GM18951 (cell line): ENCODE measurements at regions not wholly inside any gene's neighbourhood (a gene's known extent, or its start where the extent isn't known, plus 50 kb on each side); places are given as distances from the start of the nearest gene placed in this dataset.

Source experiments
- POLR2A ChIP-seq: IDR thresholded peaks from 4 replicates; pipeline ENCODE4 v1.6.1; 2011; ENCODE audit warnings: mild to moderate bottlenecking; ENCODE audit not compliant: insufficient read length, insufficient read depth; ENCODE audit errors: extremely low read depth
- in situ Hi-C: fragments of 300-500 bp; cut with MboI; formaldehyde crosslinking; loops from one replicate; pipeline ENCODE4 v1.12.0; 2022; ENCODE audit warnings: low sequenced_read_pairs, mixed read lengths, inconsistent platforms; ENCODE audit not compliant: unreplicated experiment

- in situ Hi-C loops, result no loop called here
- no peak for TF ChIP-seq POLR2A
These were observed 308.5 kb downstream of the BMP7 start for GRCh38 chr20:56957737-56958553.

DNA sequence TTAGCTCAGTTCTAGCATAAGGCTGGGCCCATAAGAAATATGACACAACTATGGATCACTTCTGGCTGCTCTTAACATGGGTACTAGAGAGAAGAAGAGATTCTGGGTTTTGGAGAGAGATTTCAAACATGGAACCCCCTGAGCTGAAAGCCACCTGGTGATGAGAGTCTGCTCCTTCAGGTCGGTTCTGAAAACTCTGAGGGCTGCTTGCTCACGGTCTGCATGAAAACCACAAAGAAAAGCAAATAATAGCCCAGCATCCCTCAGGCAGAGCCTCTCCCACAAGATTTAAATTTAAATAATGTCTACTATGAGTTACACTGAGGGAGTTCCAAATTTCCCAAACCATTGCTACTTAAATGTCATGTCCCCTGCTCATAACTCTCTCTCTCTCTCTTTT, 301.5 kb downstream of the BMP7 start:
- no peak for TF ChIP-seq POLR2A
- in situ Hi-C loops, result no loop called here

GRCh38 chr20:56967916-56968315, 298.5 kb downstream of the BMP7 start:
- TF ChIP-seq POLR2A, result no peak
- in situ Hi-C loops, result no loop called here

DNA sequence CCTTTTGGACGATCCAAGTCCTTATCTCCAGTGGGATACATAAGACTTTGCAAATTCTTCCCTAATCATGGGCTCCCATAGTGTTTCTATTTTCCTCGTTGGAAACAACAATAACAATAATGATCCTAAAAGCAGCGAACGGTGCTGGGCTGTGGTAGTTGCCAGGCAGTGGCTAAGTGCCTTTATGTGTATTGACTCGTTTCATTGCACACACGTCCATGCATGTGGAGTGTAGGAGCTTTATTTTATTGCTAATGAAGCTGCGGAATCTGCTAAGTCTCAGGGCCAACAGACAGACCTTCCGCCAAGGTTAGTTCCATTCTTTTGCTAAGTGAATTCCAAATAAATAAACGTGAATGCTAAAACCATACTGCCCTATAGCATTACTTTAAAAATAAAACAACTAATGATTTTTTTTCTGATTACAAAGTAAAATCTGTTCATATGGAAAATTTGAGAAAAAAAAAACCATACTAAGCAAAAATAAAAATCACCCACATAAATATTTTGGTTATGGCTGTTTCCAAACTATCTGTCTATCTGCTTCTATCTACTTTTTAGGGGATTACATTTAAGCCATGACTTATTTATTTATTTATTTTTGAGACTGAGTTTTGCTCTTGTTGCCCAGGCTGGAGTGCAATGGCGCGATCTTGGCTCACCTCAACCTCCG, 297.9 kb downstream of the BMP7 start:
- TF ChIP-seq POLR2A, result no peak
- in situ Hi-C loops, result no loop called here

GRCh38 chr20:56974499-56975250, 291.8 kb downstream of the BMP7 start:
- TF ChIP-seq POLR2A, result no peak
- in situ Hi-C loops, result no loop called here

DNA sequence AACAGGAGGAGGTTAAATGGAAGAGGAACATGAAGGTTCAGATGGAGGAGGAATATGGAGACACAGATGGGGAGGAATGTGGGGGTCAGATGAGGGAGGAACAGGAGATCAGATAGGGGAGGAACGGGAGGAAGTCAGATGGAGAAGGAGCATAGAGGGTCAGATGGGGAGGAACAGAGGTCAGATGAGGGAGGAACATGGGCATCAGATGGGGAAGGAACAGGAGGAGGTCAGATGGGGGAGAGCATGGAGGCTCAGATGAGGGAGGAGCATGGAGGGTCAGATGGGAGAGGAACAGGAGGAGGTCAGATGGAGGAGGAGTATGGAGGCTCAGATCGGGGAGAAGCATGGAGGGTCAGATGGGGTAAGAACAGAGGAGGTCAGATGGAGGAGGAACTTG, 290.6 kb downstream of the BMP7 start:
- in situ Hi-C loops, result no loop called here
- no peak for TF ChIP-seq POLR2A

DNA sequence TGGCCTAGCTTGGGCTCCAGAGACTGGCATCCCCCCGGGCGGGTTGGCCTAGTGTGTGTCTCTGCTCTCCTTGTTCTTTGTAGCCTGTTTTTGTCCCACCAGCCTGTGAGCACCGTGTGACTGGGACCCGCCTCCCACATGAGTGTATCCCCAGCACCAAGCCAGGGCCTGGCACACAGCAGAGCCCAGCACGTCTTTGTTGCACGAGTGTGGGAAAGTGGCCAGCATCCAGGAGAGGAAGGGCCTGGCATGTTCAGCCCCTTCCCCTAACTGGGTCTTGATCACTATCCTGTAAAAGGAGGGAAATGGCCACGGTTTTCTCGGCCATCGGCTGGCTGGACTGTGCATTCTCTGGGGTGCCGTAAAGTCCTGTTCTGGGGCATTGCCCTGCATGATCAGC, 290.1 kb downstream of the BMP7 start:
- in situ Hi-C loops, result no loop called here
- TF ChIP-seq POLR2A, result no peak

- in situ Hi-C loops, result no loop called here
- no peak for TF ChIP-seq POLR2A
These were observed 288.0 kb downstream of the BMP7 start for GRCh38 chr20:56978475-56978874.

DNA sequence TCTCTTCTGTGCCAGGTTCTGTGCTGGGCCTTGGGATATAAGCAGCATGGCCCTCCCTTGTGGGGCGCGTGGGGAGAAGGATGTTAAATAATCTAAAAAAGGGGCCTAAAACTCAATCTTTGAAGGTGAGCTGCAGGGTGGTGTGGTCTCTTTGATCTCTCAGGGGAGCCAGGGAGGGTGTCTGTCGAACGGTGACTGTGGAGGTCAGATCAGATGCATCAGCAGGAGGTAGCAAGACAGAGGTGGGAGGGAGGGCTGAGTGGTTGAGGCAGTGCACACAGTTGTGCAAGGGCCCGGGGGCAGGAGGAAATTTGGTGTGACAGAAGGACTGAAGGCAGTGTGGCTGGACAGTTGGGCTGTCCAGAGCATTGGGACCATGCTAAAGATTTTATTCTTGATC, 287.3 kb downstream of the BMP7 start:
- in situ Hi-C loops, result no loop called here
- TF ChIP-seq POLR2A, result no peak

- TF ChIP-seq POLR2A, result no peak
- in situ Hi-C loops, result no loop called here
These were observed 285.1 kb downstream of the BMP7 start for GRCh38 chr20:56981301-56981700.

- TF ChIP-seq POLR2A, result no peak
- in situ Hi-C loops, result no loop called here
These were observed 282.6 kb downstream of the BMP7 start for GRCh38 chr20:56983813-56984212.

DNA sequence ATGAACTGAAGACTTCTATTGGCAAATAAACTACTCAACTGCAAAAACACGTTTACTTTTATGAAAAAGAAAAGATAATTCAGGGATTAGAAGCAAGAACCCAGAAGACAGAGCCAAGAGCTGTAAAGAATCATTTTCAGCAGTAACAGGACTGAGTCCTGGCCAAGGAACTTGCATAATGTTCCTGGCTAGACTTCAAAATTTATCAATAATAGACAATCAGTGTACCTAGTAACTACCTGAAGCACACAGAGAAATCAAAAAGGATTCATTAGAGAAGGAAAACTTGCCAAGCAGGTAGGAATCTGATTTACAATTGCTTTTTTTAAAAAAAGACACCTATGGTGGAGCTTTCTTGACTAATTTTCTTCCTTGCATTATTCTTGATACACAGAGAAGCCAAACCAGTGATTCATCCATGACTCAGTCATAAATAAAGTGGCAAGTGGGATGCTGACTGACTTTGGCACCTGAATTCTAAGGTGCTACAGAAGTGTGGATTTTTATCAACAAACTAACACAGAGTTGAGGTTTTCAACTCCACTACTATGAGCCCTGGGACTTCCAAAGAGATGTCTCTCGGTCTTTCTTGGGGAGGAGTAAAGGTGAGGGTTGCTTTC, 281.3 kb downstream of the BMP7 start:
- in situ Hi-C loops, result no loop called here
- TF ChIP-seq POLR2A, result no peak

DNA sequence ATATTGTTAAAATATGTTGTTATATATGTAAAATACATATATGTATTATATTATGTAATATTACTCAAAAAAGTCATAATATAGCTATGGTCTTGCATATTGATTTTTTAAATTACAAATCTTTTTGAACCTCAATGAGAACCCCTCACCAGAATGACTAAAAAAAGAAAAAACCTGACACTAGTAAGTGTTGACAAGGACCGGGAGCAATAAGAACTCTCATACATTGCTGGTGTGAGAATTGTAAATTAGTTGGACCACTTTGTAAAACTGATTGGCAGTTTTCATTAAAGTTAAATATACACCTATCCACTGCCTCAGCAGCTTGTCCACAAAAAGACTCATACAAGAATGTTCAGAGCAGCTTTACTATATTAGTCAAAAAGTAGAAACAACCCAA, 280.0 kb downstream of the BMP7 start:
- in situ Hi-C loops, result no loop called here

More for the DNA sequence above, 280.0 kb downstream of the BMP7 start:
- no peak for TF ChIP-seq POLR2A
